Fibroblast of pulmonary artery (primary cell): ENCODE measurements at regions not wholly inside any gene's neighbourhood (a gene's known extent, or its start where the extent isn't known, plus 50 kb on each side); places are given as distances from the start of the nearest gene placed in this dataset.

Experiments used
- DNase-seq: peaks from one replicate; pipeline ENCODE4 v3.0.0-alpha.2; 2010; ENCODE audit warnings: low read depth
- H3K4me3 ChIP-seq: replicated peaks from 2 replicates; pipeline ENCODE4 v1.5.1; 2011; ENCODE audit warnings: low read depth, mild to moderate bottlenecking, control low read depth, low read length, moderate library complexity
- TF ChIP-seq, protein P1 (sequence below): IDR thresholded peaks from 2 replicates; pipeline ENCODE4 v1.5.1; 2011; ENCODE audit warnings: mild to moderate bottlenecking, control low read depth, low read length, inconsistent platforms; ENCODE audit errors: missing control alignments

- TF ChIP-seq, protein P1, sequence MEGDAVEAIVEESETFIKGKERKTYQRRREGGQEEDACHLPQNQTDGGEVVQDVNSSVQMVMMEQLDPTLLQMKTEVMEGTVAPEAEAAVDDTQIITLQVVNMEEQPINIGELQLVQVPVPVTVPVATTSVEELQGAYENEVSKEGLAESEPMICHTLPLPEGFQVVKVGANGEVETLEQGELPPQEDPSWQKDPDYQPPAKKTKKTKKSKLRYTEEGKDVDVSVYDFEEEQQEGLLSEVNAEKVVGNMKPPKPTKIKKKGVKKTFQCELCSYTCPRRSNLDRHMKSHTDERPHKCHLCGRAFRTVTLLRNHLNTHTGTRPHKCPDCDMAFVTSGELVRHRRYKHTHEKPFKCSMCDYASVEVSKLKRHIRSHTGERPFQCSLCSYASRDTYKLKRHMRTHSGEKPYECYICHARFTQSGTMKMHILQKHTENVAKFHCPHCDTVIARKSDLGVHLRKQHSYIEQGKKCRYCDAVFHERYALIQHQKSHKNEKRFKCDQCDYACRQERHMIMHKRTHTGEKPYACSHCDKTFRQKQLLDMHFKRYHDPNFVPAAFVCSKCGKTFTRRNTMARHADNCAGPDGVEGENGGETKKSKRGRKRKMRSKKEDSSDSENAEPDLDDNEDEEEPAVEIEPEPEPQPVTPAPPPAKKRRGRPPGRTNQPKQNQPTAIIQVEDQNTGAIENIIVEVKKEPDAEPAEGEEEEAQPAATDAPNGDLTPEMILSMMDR = no peak
- H3K4me3 ChIP-seq = no peak overlapping the region
- no peak for DNase-seq
Observed at GRCh38 chr6:99080191-99080590, 132.4 kb upstream of the FBXL4 start.

- DNase-seq = no peak
- H3K4me3 ChIP-seq = no peak overlapping the region
- TF ChIP-seq, protein P1 = no peak
Observed at GRCh38 chr6:99079058-99079457, 131.3 kb upstream of the FBXL4 start.

DNA sequence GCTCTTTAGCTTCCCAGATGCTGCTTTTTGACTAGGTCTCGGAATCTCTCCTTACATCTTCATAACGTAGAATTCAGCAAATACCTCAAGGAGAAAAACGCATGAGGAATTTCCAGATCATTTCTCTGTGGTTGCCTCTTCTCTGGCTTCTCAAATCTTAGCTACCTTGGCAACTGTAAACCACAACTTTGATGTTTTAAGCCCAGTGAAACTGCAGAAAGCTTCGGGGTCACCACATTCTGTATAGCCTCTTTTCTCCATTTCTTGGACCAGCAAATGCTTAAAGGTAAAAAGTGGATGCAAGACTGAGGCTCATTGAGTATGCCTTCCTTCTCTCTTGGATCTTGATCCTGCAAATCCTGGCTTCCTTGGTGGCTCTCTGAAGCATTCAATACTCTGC, 125.5 kb upstream of the FBXL4 start:
- TF ChIP-seq, protein P1 = no peak
- H3K4me3 ChIP-seq = no peak overlapping the region
- no peak for DNase-seq

DNA sequence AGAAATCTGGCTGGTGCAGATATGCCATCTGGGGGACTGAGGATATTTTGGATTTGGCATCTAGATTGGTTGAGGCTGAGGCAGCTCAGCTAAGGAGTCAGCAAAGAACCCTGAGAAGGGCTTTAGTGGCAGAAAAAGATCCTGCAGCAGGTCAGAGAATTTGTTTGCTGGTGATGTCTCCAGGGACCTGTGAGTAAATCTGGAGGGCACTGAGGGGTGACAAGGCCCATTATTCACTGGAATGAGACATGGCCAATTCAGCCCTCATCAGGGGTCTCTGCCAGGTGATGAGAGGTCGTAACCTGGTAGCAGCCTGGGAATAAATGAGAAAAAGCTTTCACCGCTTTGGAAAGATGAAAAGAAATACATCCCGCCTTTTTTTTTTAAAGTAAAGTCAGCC, 118.3 kb upstream of the FBXL4 start:
- DNase-seq = no peak
- TF ChIP-seq, protein P1 = no peak
- no peak overlapping the region for H3K4me3 ChIP-seq

DNA sequence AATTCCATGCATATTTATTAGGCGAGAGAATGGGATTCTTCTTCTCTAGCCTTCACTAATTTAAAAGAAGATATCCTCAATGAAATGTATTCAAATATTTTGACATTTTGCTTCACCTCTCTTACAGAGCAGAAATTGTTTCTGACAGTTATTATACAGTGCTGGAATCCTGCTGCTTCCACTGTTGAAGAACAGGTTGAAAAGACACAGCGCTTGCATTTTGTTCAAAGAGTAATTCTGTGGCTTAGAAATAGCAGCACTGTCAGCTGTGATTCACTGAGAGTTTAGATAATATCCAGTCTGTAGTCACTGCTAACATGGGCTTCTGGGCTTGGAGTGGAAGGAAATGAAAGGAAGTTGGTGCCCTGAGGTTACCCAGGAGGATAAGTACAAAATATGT, 117.1 kb upstream of the FBXL4 start:
- TF ChIP-seq, protein P1 = no peak
- no peak overlapping the region for H3K4me3 ChIP-seq
- no peak for DNase-seq

DNA sequence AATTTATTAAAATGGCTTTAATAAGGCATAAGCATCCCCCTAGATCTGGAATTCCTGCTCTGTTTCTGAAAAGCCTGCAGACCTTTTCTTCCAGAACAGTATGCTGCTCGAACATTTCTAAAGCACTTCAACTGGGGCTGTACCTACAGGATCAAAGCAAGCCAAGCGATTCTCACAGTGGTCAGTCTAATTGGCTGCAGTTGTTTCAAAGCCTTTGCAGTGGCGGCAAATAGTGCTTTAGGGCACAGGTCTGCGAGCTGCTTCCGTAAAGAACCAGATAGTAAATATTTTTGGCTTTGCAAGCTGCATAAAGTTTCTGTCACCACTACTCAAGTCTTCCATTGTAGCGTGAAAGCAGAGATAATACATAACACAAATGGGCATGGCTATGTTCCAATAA, 88.9 kb upstream of the FBXL4 start:
- H3K4me3 ChIP-seq = no peak overlapping the region
- TF ChIP-seq, protein P1 = no peak
- DNase-seq = no peak

- H3K4me3 ChIP-seq = no peak overlapping the region
- DNase-seq = no peak
- TF ChIP-seq, protein P1 = no peak
Observed at GRCh38 chr6:99032396-99032795, 84.7 kb upstream of the FBXL4 start.
